ENCODE measurements at regions not wholly inside any gene's neighbourhood (a gene's known extent, or its start where the extent isn't known, plus 50 kb on each side); places are given as distances from the start of the nearest gene placed in this dataset.
A peak's percentile ranks its signal among the peaks of the same experiment; 100 is the strongest.
"Not testable (repeated sequence)": the region's sequence is repeated elsewhere in the genome, so short reads cannot be mapped to it uniquely, and the experiment has no call there.

- in situ Hi-C loops (cut with HindIII; ENCODE audit: low pct_ligation_motif_present, low pct_unique_long_range_greater_than_20kb, low sequenced_read_pairs); DNase-seq: not testable (repeated sequence)
These were observed 109.4 kb upstream of the SGIP1 start for GRCh38 chr1:66424530-66424929.

GRCh38 chr1:66426239-66426853 is 107.6 kb upstream of the SGIP1 start:
- DNase-seq: no peak
- in situ Hi-C loops (cut with HindIII; ENCODE audit: low pct_ligation_motif_present, low pct_unique_long_range_greater_than_20kb, low sequenced_read_pairs): no loop called here

- DNase-seq; in situ Hi-C loops (cut with HindIII; ENCODE audit: low pct_ligation_motif_present, low pct_unique_long_range_greater_than_20kb, low sequenced_read_pairs): not testable (repeated sequence)
These were observed 103.1 kb upstream of the SGIP1 start for GRCh38 chr1:66430815-66431214.

DNA sequence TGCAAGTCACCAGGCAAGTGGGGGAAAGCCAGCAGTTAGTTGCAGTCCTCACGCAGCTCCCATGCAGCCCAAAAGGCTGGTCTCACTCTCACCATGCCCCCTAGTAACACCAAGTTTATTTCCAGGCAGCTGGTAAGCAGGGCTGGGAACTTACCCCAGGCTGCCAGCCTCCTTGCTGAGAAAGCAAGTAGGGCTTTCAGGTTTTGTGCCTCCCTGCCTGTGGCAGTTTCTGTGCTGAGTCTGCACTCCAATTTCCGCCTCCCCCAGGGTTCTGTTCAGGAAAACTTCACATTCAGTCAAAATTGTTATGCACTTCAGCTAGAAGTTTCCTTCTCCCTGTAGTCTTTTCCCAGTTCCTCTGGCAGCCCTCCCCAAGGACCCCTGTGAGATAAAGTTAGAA is 102.0 kb upstream of the SGIP1 start:
- DNase-seq: no peak
- in situ Hi-C loops (cut with HindIII; ENCODE audit: low pct_ligation_motif_present, low pct_unique_long_range_greater_than_20kb, low sequenced_read_pairs): no loop called here

- DNase-seq: no peak
- in situ Hi-C loops (cut with HindIII; ENCODE audit: low pct_ligation_motif_present, low pct_unique_long_range_greater_than_20kb, low sequenced_read_pairs): no loop called here
These were observed 100.3 kb upstream of the SGIP1 start for GRCh38 chr1:66433611-66434010.

DNA sequence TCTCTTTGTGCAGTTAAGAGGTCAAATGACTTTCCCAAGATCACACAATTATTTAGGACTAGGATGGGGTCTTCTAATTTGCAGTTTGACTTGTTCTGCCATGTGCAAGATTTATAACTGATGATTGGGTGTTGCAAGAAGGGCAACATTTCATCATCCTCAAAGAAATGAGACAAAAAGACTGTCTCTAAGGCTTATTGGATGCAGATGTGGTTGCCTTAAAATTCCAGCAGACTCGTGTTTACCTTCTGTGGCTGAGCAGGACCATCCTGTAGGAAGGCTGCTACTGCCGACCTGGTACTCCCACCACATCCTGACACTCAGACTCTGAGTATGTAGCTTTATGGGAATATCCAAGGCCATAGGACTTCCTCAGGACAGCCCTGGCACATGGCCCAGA is 99.9 kb upstream of the SGIP1 start:
- in situ Hi-C loops (cut with HindIII; ENCODE audit: low pct_ligation_motif_present, low pct_unique_long_range_greater_than_20kb, low sequenced_read_pairs): no loop called here

GRCh38 chr1:66435541-66435940 is 98.4 kb upstream of the SGIP1 start:
- in situ Hi-C loops (cut with HindIII; ENCODE audit: low pct_ligation_motif_present, low pct_unique_long_range_greater_than_20kb, low sequenced_read_pairs): no loop called here

More for the DNA sequence above, 99.9 kb upstream of the SGIP1 start:
- DNase-seq: no peak

GRCh38 chr1:66436378-66437135 is 97.4 kb upstream of the SGIP1 start:
- DNase-seq: peak; percentile 54
- in situ Hi-C loops (cut with HindIII; ENCODE audit: low pct_ligation_motif_present, low pct_unique_long_range_greater_than_20kb, low sequenced_read_pairs): no loop called here

More at GRCh38 chr1:66435541-66435940, 98.4 kb upstream of the SGIP1 start:
- DNase-seq: no peak

DNA sequence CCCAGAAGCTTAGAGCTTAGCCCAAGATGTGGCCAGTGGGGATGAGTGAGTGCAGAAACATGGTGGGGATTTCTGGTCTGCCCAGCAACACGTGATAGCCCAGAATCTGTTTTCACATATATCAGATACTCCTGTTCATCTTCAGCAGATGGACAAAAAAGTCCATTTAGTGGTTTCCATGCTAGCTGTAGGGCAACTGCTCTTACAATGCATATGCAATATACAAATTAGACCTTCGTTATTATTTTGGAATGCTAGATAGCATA is 96.9 kb upstream of the SGIP1 start:
- in situ Hi-C loops (cut with HindIII; ENCODE audit: low pct_ligation_motif_present, low pct_unique_long_range_greater_than_20kb, low sequenced_read_pairs): no loop called here
- DNase-seq: no peak

GRCh38 chr1:66438062-66438461 is 95.9 kb upstream of the SGIP1 start:
- no peak for DNase-seq
- in situ Hi-C loops (cut with HindIII; ENCODE audit: low pct_ligation_motif_present, low pct_unique_long_range_greater_than_20kb, low sequenced_read_pairs): no loop called here

DNA sequence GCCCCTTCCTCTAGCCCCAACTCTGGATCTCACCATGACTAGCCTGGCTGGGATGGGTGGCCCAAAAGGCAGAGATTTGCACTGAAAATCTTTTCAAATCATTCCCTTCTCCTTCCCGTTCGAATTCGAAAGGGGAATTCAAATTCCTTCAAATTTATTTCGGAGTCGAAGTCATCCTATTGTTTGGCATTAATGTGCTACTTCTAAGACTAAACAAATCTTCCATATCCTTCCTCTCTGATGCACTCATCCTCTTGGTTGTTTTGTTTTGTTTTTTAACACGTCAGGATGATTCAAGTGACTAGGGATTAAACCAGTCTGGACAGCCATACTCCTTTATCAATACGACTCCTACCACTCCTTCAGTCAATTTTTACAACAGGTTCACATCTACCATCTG is 95.5 kb upstream of the SGIP1 start:
- in situ Hi-C loops (cut with HindIII; ENCODE audit: low pct_ligation_motif_present, low pct_unique_long_range_greater_than_20kb, low sequenced_read_pairs): no loop called here

GRCh38 chr1:66439031-66439740 is 94.8 kb upstream of the SGIP1 start:
- DNase-seq: no peak
- in situ Hi-C loops (cut with HindIII; ENCODE audit: low pct_ligation_motif_present, low pct_unique_long_range_greater_than_20kb, low sequenced_read_pairs): no loop called here

More for the DNA sequence above, 95.5 kb upstream of the SGIP1 start:
- no peak for DNase-seq

GRCh38 chr1:66443793-66444192 is 90.2 kb upstream of the SGIP1 start:
- DNase-seq: no peak
- in situ Hi-C loops (cut with HindIII; ENCODE audit: low pct_ligation_motif_present, low pct_unique_long_range_greater_than_20kb, low sequenced_read_pairs): no loop called here

GRCh38 chr1:66444438-66445265 is 89.3 kb upstream of the SGIP1 start:
- DNase-seq: no peak
- in situ Hi-C loops (cut with HindIII; ENCODE audit: low pct_ligation_motif_present, low pct_unique_long_range_greater_than_20kb, low sequenced_read_pairs): no loop called here

DNA sequence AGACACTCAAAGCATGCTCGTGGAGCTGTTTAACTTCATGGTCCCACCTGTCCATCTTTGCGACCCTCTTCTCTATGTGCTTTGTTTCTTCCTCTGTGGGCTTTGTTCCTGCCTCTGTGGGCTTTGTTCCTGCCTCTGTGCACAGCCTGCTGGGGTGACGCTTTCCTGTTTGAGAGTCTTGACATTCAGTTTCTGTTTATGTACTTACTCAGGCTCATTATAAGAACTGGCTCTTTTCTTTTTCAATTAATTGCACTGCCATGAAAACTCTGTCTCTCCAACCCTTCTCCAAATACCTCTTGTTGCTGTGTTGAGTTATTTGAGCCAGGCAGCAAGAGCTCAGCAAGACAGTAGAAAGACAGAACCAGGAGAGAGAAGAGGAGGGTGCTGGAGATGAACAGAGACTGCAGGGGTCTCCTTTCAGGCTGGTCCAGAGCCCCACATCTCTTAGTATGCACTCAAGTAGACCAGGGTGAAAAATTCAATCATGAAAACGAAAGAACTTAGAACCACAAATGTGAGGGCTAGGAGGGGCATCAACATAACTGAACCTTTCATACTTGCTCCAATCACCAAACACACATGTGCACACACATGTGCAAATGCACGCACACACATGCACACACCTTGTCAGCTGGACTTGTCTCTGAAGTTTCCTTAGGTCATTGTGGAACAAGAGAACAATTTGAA is 88.3 kb upstream of the SGIP1 start:
- no peak for DNase-seq
- in situ Hi-C loops (cut with HindIII; ENCODE audit: low pct_ligation_motif_present, low pct_unique_long_range_greater_than_20kb, low sequenced_read_pairs): no loop called here

- DNase-seq: peak; percentile 67
- in situ Hi-C loops (cut with HindIII; ENCODE audit: low pct_ligation_motif_present, low pct_unique_long_range_greater_than_20kb, low sequenced_read_pairs): no loop called here
These were observed 87.5 kb upstream of the SGIP1 start for GRCh38 chr1:66446261-66447001.

DNA sequence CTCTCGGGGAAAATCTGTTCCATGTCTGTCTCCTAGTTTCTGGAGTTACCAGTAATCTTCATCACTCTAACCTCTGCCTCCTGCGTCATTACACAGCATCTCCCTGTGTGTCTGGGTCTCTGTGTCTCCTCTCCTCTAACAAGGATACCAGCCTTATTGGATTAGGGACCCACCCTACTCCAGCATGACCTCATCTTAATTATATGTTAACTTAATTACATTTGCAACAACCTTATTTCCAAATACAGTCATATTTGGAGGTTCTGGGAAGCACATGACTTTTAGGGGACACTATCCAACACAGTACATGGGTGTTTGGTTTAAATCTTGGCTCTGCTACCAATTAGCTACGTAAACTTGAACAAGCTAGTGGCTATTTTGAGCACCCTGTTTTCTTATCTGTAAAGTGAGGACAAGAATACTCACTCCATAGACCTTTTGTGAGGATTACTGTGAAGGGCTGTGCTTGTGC is 83.9 kb upstream of the SGIP1 start:
- in situ Hi-C loops (cut with HindIII; ENCODE audit: low pct_ligation_motif_present, low pct_unique_long_range_greater_than_20kb, low sequenced_read_pairs): no loop called here
- no peak for DNase-seq

- no peak for DNase-seq
- in situ Hi-C loops (cut with HindIII; ENCODE audit: low pct_ligation_motif_present, low pct_unique_long_range_greater_than_20kb, low sequenced_read_pairs): no loop called here
These were observed 83.1 kb upstream of the SGIP1 start for GRCh38 chr1:66450847-66451246.

Data from ACHN (cell line).